Activated naive CD4-positive, alpha-beta T cell treated with anti-CD3 and anti-CD28 coated beads, Interleukin-2, amount 10 ng/mL, durations not matched to agents 7 days and 5 days (primary cell): ENCODE measurements at regions not wholly inside any gene's neighbourhood (a gene's known extent, or its start where the extent isn't known, plus 50 kb on each side); places are given as distances from the start of the nearest gene placed in this dataset.
A peak's percentile ranks its signal among the peaks of the same experiment; 100 is the strongest.
"Not testable (repeated sequence)": the region's sequence is repeated elsewhere in the genome, so short reads cannot be mapped to it uniquely, and the experiment has no call there.

Experiments
- CTCF ChIA-PET: fragments of 350-600 bp; sonication (Branson Sonifier 250); formaldehyde crosslinking; loops from one replicate; lab custom pipeline; 2021; ENCODE audit warnings: antibody characterized with exemption; lab: Charles Lee
- DNase-seq: peaks from one replicate; pipeline ENCODE4 v3.0.0-alpha.2; 2020
- H3K27ac Mint-ChIP-seq: one replicate; pipeline ENCODE4 v1.8.0; 2021; ENCODE audit warnings: mild to moderate bottlenecking, moderate library complexity, mixed read lengths
- H3K27me3 Mint-ChIP-seq: one replicate; pipeline ENCODE4 v1.8.0; 2021; ENCODE audit warnings: mild to moderate bottlenecking, mixed read lengths
- H3K36me3 Mint-ChIP-seq: one replicate; pipeline ENCODE4 v1.8.0; 2021; ENCODE audit warnings: mixed read lengths
- H3K4me1 Mint-ChIP-seq: one replicate; pipeline ENCODE4 v1.8.0; 2021; ENCODE audit warnings: mixed read lengths
- H3K4me3 Mint-ChIP-seq: one replicate; pipeline ENCODE4 v1.8.0; 2021; ENCODE audit warnings: mild to moderate bottlenecking, moderate library complexity, mixed read lengths
- H3K9me3 Mint-ChIP-seq: one replicate; pipeline ENCODE4 v1.8.0; 2021; ENCODE audit warnings: mixed read lengths

DNA sequence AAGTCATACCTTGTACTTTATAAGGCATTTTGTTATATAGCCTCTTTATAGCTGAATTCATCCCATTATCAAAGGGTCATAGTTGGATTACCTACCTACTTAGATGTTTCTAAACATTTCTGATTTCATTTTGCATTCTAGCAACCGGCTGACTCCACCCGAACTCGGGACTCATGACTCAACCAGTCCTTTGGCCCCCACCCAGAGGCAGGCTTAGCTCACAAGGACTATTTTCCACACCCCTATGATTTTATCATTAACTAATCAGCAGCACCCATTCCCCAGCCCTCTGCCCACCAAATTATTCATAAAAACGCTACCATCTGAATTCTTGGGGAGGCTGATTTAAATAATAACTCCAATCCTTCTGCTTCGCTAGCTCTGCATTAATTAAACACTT is 79.9 kb upstream of the EGFL6 start:
- Mint-ChIP-seq H3K27me3 (peaks cover 4% of the 10 kb centered on the region), H3K9me3 (no peaks in the 10 kb centered on the region), H3K36me3 (no peaks in the 10 kb centered on the region), H3K4me3 (no peak overlapping the region), H3K4me1 (peaks cover 24% of the 10 kb centered on the region), H3K27ac (no peak overlapping the region)
- CTCF ChIA-PET = interaction anchor here (0.7 to 3.8 kb wide), 5 partner anchors 75 to 675 kb away, joined by 3 to 51 read pairs (median 3); no protein-coding TSS in a partner anchor
- DNase-seq = no peak

DNA sequence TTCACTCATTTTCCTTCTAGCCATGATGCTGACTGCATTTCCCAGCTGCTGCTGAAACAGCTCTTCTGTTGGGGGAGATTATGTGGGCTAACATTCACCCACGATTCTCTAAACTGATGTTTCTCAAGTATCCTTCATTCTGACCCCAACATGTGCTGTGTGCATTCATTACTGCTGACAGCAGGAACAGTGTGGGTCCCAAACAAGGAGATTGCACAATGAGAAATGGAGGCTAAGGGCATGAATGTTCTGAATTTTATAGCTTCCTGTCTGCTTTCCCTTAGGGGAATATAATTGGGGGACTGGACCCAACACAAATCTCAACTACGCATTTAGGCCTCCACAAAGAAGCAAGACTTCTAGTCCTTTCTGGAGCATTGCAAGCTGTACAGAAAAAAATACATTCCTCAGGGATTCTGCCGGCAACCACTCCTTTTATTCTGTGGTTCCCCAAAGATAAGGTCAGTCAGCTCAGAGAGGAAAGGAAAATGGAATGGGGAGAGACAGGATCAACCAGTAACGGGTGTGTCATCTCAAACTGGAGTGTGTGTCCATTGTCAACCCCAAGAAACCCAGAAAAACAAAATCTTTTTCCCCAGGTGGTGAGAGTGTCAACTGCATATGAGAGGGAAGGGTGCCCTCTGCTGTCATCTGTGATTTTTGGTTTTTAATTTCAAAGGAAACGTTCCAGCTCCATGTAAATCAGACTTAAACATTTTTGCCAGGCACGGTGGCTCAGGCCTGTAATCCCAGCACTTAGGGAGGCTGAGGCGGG is 81.5 kb upstream of the EGFL6 start:
- H3K4me1 Mint-ChIP-seq = peaks cover 27% of the 10 kb centered on the region
- no peak overlapping the region for H3K4me3 Mint-ChIP-seq
- H3K27me3 Mint-ChIP-seq = peaks cover 4% of the 10 kb centered on the region
- CTCF ChIA-PET = interaction anchor here (0.7 to 3.8 kb wide), 15 partner anchors 10 to 674 kb away, joined by 3 to 51 read pairs (median 3); no protein-coding TSS in a partner anchor
- H3K36me3 Mint-ChIP-seq = no peaks in the 10 kb centered on the region
- H3K27ac Mint-ChIP-seq = peak overlapping the region; percentile 81
- no peaks in the 10 kb centered on the region for H3K9me3 Mint-ChIP-seq
- DNase-seq = peak; percentile 57

DNA sequence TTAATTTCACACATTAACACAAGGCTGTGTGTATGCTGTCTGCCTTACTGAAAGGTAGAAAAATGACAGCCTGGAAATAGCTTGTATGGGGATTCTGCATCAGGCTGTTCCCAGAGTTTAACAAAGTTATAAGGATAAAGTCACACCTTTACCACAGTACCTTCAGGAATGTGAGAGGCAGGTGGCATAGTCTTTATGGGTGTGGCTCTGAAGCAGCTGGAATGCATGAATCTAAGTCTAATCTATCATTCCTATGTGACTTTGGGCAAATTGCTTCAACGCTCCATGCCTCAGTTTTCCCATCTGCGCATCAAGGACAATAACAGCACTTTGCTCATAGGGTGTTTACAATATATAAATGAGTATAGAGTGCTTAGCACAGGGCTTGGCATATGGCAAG is 84.2 kb upstream of the EGFL6 start:
- Mint-ChIP-seq H3K9me3 (peaks cover 1% of the 10 kb centered on the region), H3K36me3 (no peaks in the 10 kb centered on the region), H3K27ac (no peak overlapping the region), H3K4me3 (no peak overlapping the region), H3K4me1 (peaks cover 27% of the 10 kb centered on the region), H3K27me3 (no peaks in the 10 kb centered on the region)
- CTCF ChIA-PET = interaction anchor here (3.5 kb wide), 1 partner anchor 539 kb away, joined by 11 read pairs; no protein-coding TSS in a partner anchor
- DNase-seq = no peak

DNA sequence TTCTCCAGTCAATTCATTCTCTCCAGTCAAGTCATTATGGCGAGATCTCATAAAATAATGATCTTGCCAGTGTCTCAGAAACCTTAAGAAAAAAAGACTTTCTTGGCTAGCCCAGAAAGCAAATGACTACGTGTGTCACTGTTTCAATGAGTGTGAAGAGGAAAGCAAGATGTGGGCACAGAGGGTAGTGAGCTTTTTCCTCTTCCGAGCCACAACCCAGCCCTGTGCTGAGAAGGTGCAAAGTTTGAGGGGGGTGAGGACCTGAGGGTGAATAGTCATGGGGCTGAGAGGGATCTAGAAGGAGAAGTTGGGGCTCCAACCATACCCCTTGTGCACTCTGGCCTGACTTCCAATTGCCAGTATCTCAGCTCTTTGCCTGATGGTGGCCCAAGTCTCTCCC is 85.6 kb upstream of the EGFL6 start:
- no peak for DNase-seq
- H3K27ac Mint-ChIP-seq = no peak overlapping the region
- no peaks in the 10 kb centered on the region for H3K27me3 Mint-ChIP-seq
- CTCF ChIA-PET = interaction anchor here (3.5 kb wide), 1 partner anchor 537 kb away, joined by 11 read pairs; no protein-coding TSS in a partner anchor
- H3K9me3 Mint-ChIP-seq = peaks cover 1% of the 10 kb centered on the region
- peaks cover 27% of the 10 kb centered on the region for H3K4me1 Mint-ChIP-seq
- no peaks in the 10 kb centered on the region for H3K36me3 Mint-ChIP-seq
- no peak overlapping the region for H3K4me3 Mint-ChIP-seq

DNA sequence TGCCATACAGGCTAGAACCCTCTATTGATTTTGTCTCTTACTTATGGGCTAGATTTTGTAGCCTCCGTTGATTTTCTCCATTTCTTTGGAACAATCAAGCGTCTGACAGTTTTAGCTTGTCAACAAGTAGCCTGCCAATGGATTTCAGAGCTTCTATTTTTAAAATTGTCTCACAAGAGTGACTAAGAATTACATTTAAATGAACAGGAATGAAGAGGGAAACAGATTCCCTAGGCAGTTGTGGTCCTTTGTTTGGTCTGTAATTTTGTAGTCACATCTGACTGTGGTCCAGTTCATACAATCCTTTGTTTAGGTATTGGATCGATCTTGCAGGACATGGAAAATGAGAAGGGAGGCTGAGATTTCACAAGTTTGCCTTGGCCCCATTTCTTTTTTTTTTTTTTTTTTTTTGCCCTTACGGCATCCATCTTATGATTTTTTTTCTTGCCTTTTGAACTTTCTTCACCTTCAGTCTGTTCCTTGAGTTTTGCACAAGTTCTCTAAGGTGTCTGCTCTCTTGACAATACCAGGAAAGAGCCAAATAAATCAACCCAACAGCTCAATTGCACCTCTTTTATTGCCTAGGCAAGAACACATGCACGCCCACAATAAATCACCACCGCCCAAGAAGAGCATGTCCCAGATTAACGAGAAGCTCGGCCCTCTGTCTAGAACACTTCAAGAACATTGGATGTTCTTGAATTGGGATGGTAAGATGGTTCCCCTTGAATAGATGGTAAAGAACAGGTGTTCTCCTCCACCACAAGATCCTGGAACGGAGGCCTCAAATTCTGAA is 86.5 kb upstream of the EGFL6 start:
- Mint-ChIP-seq H3K36me3 (no peaks in the 10 kb centered on the region), H3K4me1 (peaks cover 23% of the 10 kb centered on the region), H3K27me3 (no peaks in the 10 kb centered on the region), H3K9me3 (peaks cover 1% of the 10 kb centered on the region), H3K27ac (no peak overlapping the region), H3K4me3 (no peak overlapping the region)
- CTCF ChIA-PET = interaction anchor here (3.5 kb wide), 1 partner anchor 536 kb away, joined by 11 read pairs; no protein-coding TSS in a partner anchor
- DNase-seq = no peak

DNA sequence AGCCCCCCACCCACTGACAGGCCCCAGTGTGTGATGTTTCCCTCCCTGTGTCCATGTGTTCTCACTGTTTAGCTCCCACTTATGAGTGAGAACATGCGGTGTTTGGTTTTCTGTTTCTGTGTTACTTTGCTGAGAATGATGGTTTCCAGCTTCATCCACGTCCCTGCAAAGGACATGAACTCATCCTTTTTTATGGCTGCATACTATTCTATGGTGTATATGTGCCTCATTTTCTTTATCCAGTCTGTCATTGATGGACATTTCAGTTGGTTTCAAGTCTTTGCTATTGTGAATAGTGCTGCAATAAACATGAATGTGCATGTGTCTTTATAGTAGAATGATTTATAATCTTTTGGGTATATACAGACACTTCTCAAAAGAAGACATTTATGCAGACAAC is 88.6 kb upstream of the EGFL6 start:
- H3K27ac Mint-ChIP-seq, H3K36me3 Mint-ChIP-seq, H3K27me3 Mint-ChIP-seq, CTCF ChIA-PET, H3K4me1 Mint-ChIP-seq, H3K9me3 Mint-ChIP-seq, H3K4me3 Mint-ChIP-seq, DNase-seq: not testable (repeated sequence)

DNA sequence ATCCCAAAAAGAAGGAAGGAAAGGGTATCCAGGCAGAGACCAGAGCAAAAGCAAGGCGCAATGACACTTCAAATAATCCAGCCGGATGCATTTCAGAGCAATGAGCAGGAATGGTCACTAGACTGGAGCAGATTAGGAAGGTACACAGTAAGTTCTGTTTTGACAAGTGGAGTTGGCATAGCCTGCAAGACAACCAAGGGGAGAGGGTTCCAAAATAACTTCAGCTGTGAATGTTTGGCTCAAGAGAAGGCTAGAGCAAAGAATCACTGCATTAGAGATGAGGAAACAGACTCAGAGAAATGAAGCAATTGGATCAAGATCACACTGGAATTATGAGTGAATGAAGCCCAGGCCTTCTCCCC is 90.0 kb upstream of the EGFL6 start:
- CTCF ChIA-PET = no interaction called here
- Mint-ChIP-seq H3K4me1 (peaks cover 8% of the 10 kb centered on the region), H3K27me3 (no peaks in the 10 kb centered on the region), H3K36me3 (no peaks in the 10 kb centered on the region), H3K9me3 (peaks cover 1% of the 10 kb centered on the region), H3K4me3 (no peak overlapping the region), H3K27ac (no peak overlapping the region)
- DNase-seq = no peak

DNA sequence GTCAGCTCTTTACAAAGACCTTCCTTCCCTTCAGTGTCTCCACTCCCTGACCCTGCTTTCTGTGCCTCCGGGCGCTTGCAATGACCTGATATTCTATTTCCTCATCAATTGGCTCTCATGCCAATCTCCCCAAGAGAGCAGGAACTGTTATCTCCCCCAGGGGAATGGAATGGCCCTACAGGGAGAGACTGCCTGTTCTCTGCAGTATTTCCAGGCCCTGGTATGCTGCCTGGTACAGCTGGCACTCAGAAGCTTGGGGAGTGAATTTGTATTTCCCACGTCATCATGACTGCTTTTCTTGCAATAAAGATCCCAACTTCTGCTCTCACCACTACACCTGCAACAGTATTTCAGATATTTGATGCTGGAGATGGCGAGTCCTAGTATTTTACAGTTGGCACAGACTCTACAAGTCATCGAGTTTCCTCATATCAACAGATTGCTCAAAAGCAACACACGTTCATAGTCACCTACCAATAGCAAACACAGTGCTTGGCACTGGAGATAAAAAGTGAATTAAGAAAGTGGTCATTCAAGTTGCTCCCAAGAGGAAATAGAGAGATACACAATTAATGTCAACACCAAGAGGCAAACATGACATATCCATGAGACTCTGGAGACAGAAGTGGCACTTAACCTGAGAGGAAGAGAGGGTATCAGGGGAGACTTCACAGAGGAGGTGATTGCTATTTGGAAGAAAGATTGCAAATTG is 90.5 kb upstream of the EGFL6 start:
- Mint-ChIP-seq H3K4me3 (no peak overlapping the region), H3K4me1 (peaks cover 12% of the 10 kb centered on the region), H3K9me3 (peaks cover 1% of the 10 kb centered on the region), H3K27ac (no peak overlapping the region), H3K27me3 (no peaks in the 10 kb centered on the region), H3K36me3 (no peaks in the 10 kb centered on the region)
- CTCF ChIA-PET = no interaction called here
- no peak for DNase-seq

DNA sequence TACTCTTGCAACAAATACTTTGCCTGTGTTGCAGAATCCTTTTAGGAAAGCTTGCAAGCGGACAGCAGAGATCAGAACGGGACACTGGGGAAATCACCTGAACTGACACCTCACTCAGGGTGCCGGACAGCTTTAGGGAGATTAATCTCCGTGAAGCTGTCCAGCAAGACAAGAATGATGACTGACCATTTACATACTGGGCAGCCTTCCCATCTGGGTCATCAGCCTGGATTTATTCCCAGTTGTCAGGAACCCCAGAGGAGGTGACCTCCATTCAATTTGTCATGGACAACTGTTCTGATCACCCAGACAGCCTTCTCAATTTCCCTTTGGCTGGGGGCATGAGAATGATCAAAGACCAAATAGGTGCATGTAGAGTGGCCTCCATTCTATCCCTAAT is 93.0 kb upstream of the EGFL6 start:
- H3K4me3 Mint-ChIP-seq = no peak overlapping the region

DNA sequence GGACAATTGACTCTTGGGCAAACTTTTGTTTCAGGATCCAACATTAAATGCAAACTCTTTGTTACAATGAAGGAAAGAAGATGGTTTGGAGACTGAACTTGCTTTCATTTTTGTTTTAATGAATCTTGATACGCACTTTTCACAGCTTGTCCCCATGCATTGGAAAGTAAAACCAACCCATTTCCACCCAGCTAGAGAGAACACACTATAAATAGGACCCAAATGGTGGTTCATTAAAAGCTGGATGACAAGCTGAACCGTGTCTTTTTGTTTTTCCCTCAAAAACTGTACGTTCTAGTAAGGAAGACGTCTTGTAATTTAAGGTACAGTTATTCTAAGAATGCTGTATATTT is 95.3 kb upstream of the EGFL6 start:
- Mint-ChIP-seq H3K36me3 (peaks cover 2% of the 10 kb centered on the region), H3K4me1 (peaks cover 28% of the 10 kb centered on the region), H3K27ac (peak overlapping the region; percentile 92), H3K9me3 (peaks cover 2% of the 10 kb centered on the region), H3K27me3 (no peaks in the 10 kb centered on the region), H3K4me3 (peak overlapping the region; percentile 52)
- CTCF ChIA-PET = interaction anchor here (1.1 to 3.5 kb wide), 5 partner anchors 9 to 528 kb away, joined by 3 to 13 read pairs (median 3); no protein-coding TSS in a partner anchor
- DNase-seq = no peak

More for the DNA sequence above, 93.0 kb upstream of the EGFL6 start:
- Mint-ChIP-seq H3K4me1 (peaks cover 22% of the 10 kb centered on the region), H3K36me3 (peaks cover 2% of the 10 kb centered on the region), H3K27ac (no peak overlapping the region), H3K9me3 (peaks cover 1% of the 10 kb centered on the region), H3K27me3 (no peaks in the 10 kb centered on the region)
- CTCF ChIA-PET = no interaction called here
- no peak for DNase-seq

DNA sequence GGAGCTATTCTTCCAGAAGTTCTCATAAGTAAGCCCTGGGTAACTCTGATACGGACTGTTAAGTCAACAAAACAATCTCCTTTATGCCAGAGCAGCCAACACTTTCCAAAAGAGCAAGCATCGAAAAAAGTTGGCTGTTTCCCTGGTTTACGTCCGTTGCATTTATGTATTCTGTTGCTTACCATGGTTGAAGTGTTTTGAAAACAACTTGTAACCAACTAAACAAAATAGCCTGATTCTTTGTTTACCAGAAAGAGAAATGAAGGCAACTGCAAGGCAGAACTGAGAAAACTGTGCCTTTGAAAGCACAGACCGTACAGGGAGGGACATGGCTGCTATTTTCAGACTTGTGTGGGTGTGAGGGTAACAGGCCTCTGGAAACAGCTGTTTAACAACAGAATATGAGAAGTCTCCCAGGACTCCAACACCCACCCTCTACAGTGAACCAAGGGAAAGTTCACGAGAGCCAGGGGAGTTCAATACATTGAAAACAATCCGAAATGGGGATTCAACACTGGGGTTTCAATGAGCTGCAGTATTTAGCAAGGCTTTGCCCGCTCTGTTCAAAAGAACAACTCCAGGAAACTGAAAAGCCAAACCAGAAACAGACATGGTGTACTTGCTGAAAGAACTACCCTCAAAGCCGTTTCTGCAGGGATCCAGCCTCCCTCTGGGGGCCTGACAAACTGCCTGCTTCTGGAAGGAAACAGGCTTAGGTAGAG is 95.8 kb upstream of the EGFL6 start:
- peak; percentile 29 for DNase-seq
- CTCF ChIA-PET = interaction anchor here (1.1 to 3.5 kb wide), 5 partner anchors 8 to 527 kb away, joined by 3 to 13 read pairs (median 3); no protein-coding TSS in a partner anchor
- Mint-ChIP-seq H3K36me3 (peaks cover 2% of the 10 kb centered on the region), H3K27ac (peak overlapping the region; percentile 92), H3K4me1 (peaks cover 28% of the 10 kb centered on the region), H3K9me3 (peaks cover 2% of the 10 kb centered on the region), H3K4me3 (peak overlapping the region; percentile 52), H3K27me3 (no peaks in the 10 kb centered on the region)

DNA sequence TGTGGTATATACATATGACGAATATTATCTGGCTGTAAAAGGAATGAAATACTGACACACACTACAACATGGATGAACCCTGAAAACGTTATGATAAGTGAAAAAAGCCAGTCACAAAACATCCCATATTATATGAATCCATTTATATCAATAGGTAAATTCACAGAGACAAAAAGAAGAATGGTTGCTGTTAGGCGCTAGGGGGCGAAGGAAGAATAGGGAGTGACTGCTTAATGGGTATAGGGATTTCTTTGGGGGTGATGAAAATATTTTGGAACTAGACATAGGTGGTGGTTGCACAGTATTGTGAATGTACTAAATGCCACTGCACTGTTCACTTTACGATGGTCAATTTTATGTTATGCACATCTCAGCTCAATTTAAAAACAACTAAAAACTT is 96.4 kb upstream of the EGFL6 start:
- Mint-ChIP-seq H3K27me3 (no peaks in the 10 kb centered on the region), H3K36me3 (peaks cover 2% of the 10 kb centered on the region), H3K4me3 (no peak overlapping the region), H3K4me1 (peaks cover 28% of the 10 kb centered on the region), H3K27ac (peak overlapping the region; percentile 92), H3K9me3 (peaks cover 2% of the 10 kb centered on the region)
- CTCF ChIA-PET = interaction anchor here (2.1 to 3.5 kb wide), 2 partner anchors 15 to 526 kb away, joined by 7 to 13 read pairs; no protein-coding TSS in a partner anchor
- DNase-seq = no peak

DNA sequence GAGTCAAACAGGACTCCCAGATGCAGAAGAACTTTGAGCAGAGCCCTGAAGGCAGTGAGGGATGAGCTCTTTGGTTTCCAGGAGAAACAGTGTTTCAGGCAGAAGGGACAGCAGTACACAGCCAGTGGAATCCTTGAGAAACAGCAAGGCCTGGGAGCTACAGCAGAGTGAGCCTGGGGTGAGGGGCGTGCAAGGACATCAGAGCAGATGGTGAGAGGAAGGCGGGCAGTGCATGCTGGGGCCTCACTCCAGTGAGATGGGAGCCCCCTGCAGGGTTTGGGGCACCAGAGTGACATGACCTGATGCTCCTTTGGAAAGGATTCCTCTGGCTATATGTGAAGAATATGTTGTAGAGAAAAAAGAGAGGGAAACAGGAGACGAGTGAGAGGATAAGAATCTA is 98.1 kb upstream of the EGFL6 start:
- Mint-ChIP-seq H3K36me3 (peaks cover 2% of the 10 kb centered on the region), H3K9me3 (peaks cover 2% of the 10 kb centered on the region), H3K4me1 (peaks cover 28% of the 10 kb centered on the region), H3K4me3 (no peak overlapping the region), H3K27ac (no peak overlapping the region), H3K27me3 (no peaks in the 10 kb centered on the region)
- CTCF ChIA-PET = interaction anchor here (0.6 to 0.7 kb wide), 2 partner anchors 22 to 226 kb away, joined by 3 read pairs; no protein-coding TSS in a partner anchor
- DNase-seq = no peak
